Mesothelial cell of epicardium (in vitro differentiated cells): ENCODE measurements at regions not wholly inside any gene's neighbourhood (a gene's known extent, or its start where the extent isn't known, plus 50 kb on each side); places are given as distances from the start of the nearest gene placed in this dataset.

Source experiments
- DNase-seq, 2 experiments: peaks; one replicate each; pipeline ENCODE4 v3.0.0; 2021; ENCODE audit warnings: low spot score in 2 of 2; ENCODE audit not compliant: unreplicated experiment in 2 of 2
- H3K27ac Mint-ChIP-seq: 2 replicates; pipeline ENCODE4 v1.8.0; 2021; ENCODE audit warnings: mixed read lengths
- H3K27me3 Mint-ChIP-seq: 2 replicates; pipeline ENCODE4 v1.8.0; 2021; ENCODE audit warnings: low read depth, mixed read lengths
- H3K36me3 Mint-ChIP-seq: 2 replicates; pipeline ENCODE4 v1.8.0; 2021; ENCODE audit warnings: mixed read lengths
- H3K4me1 Mint-ChIP-seq: 2 replicates; pipeline ENCODE4 v1.8.0; 2021; ENCODE audit warnings: mixed read lengths
- H3K4me3 Mint-ChIP-seq: 2 replicates; pipeline ENCODE4 v1.8.0; 2021; ENCODE audit warnings: mild to moderate bottlenecking, moderate library complexity, mixed read lengths
- H3K9me3 Mint-ChIP-seq: 2 replicates; pipeline ENCODE4 v1.8.0; 2021; ENCODE audit warnings: mixed read lengths
- CTCF ChIP-seq: fragments of 200-600 bp; sonication (generic); IDR thresholded peaks from one replicate; pipeline ENCODE4 v1.5.0; 2021; ENCODE audit warnings: antibody characterized with exemption; ENCODE audit not compliant: unreplicated experiment

GRCh38 chr15:46365572-46365971 is 730.7 kb downstream of the SQOR start:
- Mint-ChIP-seq H3K4me1 (no peaks in the 10 kb centered on the region), H3K27me3 (no peaks in the 10 kb centered on the region), H3K36me3 (no peaks in the 10 kb centered on the region), H3K27ac (no peak overlapping the region), H3K4me3 (no peak overlapping the region), H3K9me3 (peaks cover 12% of the 10 kb centered on the region)
- DNase-seq: no peak
- no peak for TF ChIP-seq CTCF

DNA sequence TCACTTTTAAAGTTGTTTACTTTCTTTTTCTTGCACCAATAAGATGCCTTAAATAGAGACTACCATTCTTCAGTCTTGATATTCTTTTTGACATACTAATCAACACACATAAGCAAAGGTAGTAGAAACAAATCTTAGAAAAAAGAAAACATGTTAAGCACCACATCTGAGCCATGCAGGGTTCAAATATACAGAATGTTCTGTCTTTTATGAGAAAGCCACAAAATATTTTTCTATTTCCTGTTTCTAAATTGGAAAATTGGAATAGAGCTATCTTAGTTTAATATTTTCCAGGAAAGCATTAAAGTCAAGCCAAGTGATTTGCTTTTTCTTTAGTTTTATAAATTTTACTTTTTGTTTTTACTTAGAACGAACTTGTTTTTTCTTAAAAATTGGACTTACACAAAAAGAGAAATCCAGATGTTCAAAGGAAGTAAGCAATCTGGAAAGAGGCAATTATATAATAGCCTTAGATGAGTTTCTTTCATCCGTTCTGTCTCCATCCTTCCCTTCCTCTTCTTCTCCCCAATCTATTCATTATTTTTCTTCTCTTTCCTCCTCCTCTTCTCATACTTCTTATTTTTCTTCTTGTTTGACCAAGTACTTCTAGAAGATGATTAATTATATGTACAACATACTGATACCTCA is 731.7 kb downstream of the SQOR start:
- Mint-ChIP-seq H3K27ac (no peak overlapping the region), H3K27me3 (no peaks in the 10 kb centered on the region), H3K9me3 (peaks cover 18% of the 10 kb centered on the region), H3K4me3 (no peak overlapping the region), H3K4me1 (no peaks in the 10 kb centered on the region), H3K36me3 (no peaks in the 10 kb centered on the region)
- no peak for DNase-seq
- TF ChIP-seq CTCF: no peak

DNA sequence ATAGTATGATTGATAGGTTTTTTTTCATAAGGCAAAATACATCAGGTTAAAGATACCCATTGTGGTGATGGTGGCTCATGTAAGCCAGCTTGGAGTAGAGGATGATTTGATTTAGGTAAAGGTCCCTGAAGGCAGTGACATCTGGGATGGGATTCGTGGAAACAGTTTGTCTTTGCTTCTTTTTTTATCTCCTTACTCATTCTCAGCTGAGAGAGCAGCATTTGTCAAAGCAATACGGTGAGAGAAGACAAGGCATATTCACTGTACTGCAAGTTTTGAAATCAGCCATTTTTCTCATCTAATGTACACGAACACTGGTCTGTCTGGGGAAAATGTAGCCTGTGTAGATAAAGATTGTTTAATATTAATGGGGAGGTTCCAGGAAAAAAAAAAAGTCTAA is 749.1 kb downstream of the SQOR start:
- Mint-ChIP-seq H3K9me3 (peaks cover 2% of the 10 kb centered on the region), H3K27ac (no peak overlapping the region), H3K4me1 (no peaks in the 10 kb centered on the region), H3K36me3 (no peaks in the 10 kb centered on the region), H3K27me3 (peaks cover 8% of the 10 kb centered on the region), H3K4me3 (no peak overlapping the region)
- DNase-seq: no peak
- no peak for TF ChIP-seq CTCF

DNA sequence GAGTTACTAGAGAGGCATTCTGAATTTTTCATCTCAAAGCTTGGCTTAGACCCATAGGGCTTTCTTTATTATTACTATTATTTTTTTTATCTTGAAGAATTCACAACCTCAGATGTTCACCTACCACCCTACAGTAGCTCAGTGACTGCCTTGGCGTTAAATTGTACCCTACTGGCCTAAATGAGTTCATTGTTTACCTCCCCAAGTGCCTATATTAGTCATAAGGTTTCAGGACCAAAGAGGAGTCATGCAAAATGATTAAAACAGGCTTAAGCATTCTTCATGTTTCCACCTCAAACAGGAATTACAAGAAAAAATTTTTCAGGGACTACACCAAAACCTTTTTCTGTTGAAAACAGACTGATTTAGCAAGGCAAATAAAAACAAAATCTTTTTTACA is 751.5 kb downstream of the SQOR start:
- no peak for TF ChIP-seq CTCF
- Mint-ChIP-seq H3K4me1 (no peaks in the 10 kb centered on the region), H3K9me3 (peaks cover 8% of the 10 kb centered on the region), H3K36me3 (no peaks in the 10 kb centered on the region), H3K27me3 (no peaks in the 10 kb centered on the region), H3K27ac (no peak overlapping the region), H3K4me3 (no peak overlapping the region)
- no peak for DNase-seq

- Mint-ChIP-seq H3K9me3 (peaks cover 11% of the 10 kb centered on the region), H3K4me3 (no peak overlapping the region), H3K4me1 (no peaks in the 10 kb centered on the region), H3K27me3 (no peaks in the 10 kb centered on the region), H3K27ac (no peak overlapping the region), H3K36me3 (no peaks in the 10 kb centered on the region)
- DNase-seq: no peak
- no peak for TF ChIP-seq CTCF
These were observed 754.9 kb downstream of the SQOR start for GRCh38 chr15:46389739-46390138.

DNA sequence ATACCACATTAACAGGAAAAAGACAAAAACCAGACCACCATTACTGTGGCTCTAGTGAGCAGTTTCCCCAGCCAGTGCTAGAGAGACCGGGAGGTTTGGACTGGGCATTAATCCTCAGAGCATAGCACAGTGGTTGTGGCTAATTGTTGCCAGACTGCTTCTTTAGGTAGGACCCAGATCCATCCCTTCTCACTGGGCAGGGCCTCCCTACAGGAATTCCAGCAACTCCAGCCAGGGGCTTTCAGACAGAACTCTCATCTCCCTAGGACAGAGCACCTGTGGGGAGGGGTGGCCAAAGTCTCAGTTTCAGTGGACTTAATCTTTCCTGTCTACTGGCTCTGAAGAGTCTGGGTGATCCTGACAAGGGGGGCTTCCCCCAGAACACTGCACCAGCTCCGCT is 759.6 kb downstream of the SQOR start:
- TF ChIP-seq CTCF: no peak
- H3K4me1 Mint-ChIP-seq: no peaks in the 10 kb centered on the region
- H3K4me3 Mint-ChIP-seq: no peak overlapping the region
- H3K36me3 Mint-ChIP-seq: no peaks in the 10 kb centered on the region
- H3K27me3 Mint-ChIP-seq: no peaks in the 10 kb centered on the region
- no peak for DNase-seq
- peaks cover 26% of the 10 kb centered on the region for H3K9me3 Mint-ChIP-seq
- no peak overlapping the region for H3K27ac Mint-ChIP-seq
